H9 (cell line): ENCODE measurements at regions not wholly inside any gene's neighbourhood (a gene's known extent, or its start where the extent isn't known, plus 50 kb on each side); places are given as distances from the start of the nearest gene placed in this dataset.
"Not testable (repeated sequence)": the region's sequence is repeated elsewhere in the genome, so short reads cannot be mapped to it uniquely, and the experiment has no call there.

Source experiments
- DNase-seq: peaks from one replicate; pipeline ENCODE4 v3.0.0-alpha.2; 2017
- H2AFZ ChIP-seq: one replicate; pipeline ENCODE4 v1.6.1; 2013; ENCODE audit warnings: mild to moderate bottlenecking, low read length, control low read depth, moderate library complexity
- H2AK5ac ChIP-seq: 2 replicates; pipeline ENCODE4 v1.6.1; 2013; ENCODE audit warnings: low read length, control low read depth, mixed read lengths; ENCODE audit not compliant: insufficient read length
- H2BK120ac ChIP-seq: one replicate; pipeline ENCODE4 v1.6.1; 2013; ENCODE audit warnings: low read depth, mild to moderate bottlenecking, low read length, control low read depth, inconsistent platforms; ENCODE audit not compliant: poor library complexity, severe bottlenecking
- H2BK12ac ChIP-seq: 2 replicates; pipeline ENCODE4 v1.6.1; 2013; ENCODE audit warnings: low read length, control low read depth, mixed read lengths, low read depth; ENCODE audit not compliant: insufficient read length
- H2BK15ac ChIP-seq: 2 replicates; pipeline ENCODE4 v1.6.1; 2013; ENCODE audit warnings: low read depth, low read length, control low read depth
- H2BK20ac ChIP-seq: one replicate; pipeline ENCODE4 v1.6.1; 2013; ENCODE audit warnings: low read depth, mild to moderate bottlenecking, low read length, control low read depth, inconsistent platforms; ENCODE audit not compliant: poor library complexity, severe bottlenecking
- H2BK5ac ChIP-seq: 2 replicates; pipeline ENCODE4 v1.6.1; 2013; ENCODE audit warnings: low read length, control low read depth, mixed read lengths; ENCODE audit not compliant: insufficient read length
- H3K14ac ChIP-seq: 2 replicates; pipeline ENCODE4 v1.6.1; 2013; ENCODE audit warnings: low read length, control low read depth; ENCODE audit not compliant: insufficient read depth
- H3K18ac ChIP-seq: 2 replicates; pipeline ENCODE4 v1.6.1; 2013; ENCODE audit warnings: low read depth, mild to moderate bottlenecking, mixed read lengths, low read length, control low read depth; ENCODE audit not compliant: insufficient read length
- H3K23ac ChIP-seq: 2 replicates; pipeline ENCODE4 v1.6.1; 2013; ENCODE audit warnings: low read length, control low read depth, mixed read lengths, low read depth; ENCODE audit not compliant: insufficient read length
- H3K23me2 ChIP-seq: 2 replicates; pipeline ENCODE4 v1.6.1; 2013; ENCODE audit warnings: low read depth, mild to moderate bottlenecking, mixed read lengths, low read length, control low read depth; ENCODE audit not compliant: insufficient read length, poor library complexity, severe bottlenecking
- H3K27ac ChIP-seq: 2 replicates; pipeline ENCODE4 v1.5.1; 2013; ENCODE audit warnings: low read length, control low read depth, mixed read lengths, low read depth; ENCODE audit not compliant: insufficient read length
- H3K27me3 ChIP-seq: 2 replicates; pipeline ENCODE4 v1.6.1; 2013; ENCODE audit warnings: low read length, control low read depth, inconsistent platforms; ENCODE audit not compliant: insufficient read depth
- H3K4ac ChIP-seq: 2 replicates; pipeline ENCODE4 v1.6.1; 2013; ENCODE audit warnings: low read depth, mild to moderate bottlenecking, control low read depth, inconsistent platforms, low read length, moderate library complexity
- H3K4me1 ChIP-seq: 2 replicates; pipeline ENCODE4 v1.6.1; 2013; ENCODE audit warnings: low read length, control low read depth, inconsistent platforms; ENCODE audit not compliant: insufficient read depth
- H3K4me2 ChIP-seq: 2 replicates; pipeline ENCODE4 v1.6.1; 2013; ENCODE audit warnings: low read length, control low read depth, mixed read lengths; ENCODE audit not compliant: insufficient read length, insufficient read depth
- H3K56ac ChIP-seq: 2 replicates; pipeline ENCODE4 v1.6.1; 2013; ENCODE audit warnings: low read depth, mild to moderate bottlenecking, mixed read lengths, low read length, control low read depth; ENCODE audit not compliant: insufficient read length
- H3K79me1 ChIP-seq: 2 replicates; pipeline ENCODE4 v1.6.1; 2013; ENCODE audit warnings: low read depth, mild to moderate bottlenecking, moderate library complexity, low read length, control low read depth, inconsistent platforms; ENCODE audit not compliant: insufficient read depth, poor library complexity, severe bottlenecking
- H3K79me2 ChIP-seq: 2 replicates; pipeline ENCODE4 v1.6.1; 2013; ENCODE audit warnings: low read length, control low read depth, inconsistent platforms; ENCODE audit not compliant: insufficient read depth
- H3K9ac ChIP-seq: 2 replicates; pipeline ENCODE4 v1.6.1; 2013; ENCODE audit warnings: low read length, control low read depth, mixed read lengths; ENCODE audit not compliant: insufficient read length; ENCODE audit errors: extremely low read depth
- H3K9me3 ChIP-seq: one replicate; pipeline ENCODE4 v1.6.1; 2013; ENCODE audit warnings: low read depth, low read length, inconsistent platforms; ENCODE audit not compliant: control insufficient read depth
- H3T11ph ChIP-seq: one replicate; pipeline ENCODE4 v1.6.1; 2013; ENCODE audit warnings: mild to moderate bottlenecking, low read length, control low read depth, inconsistent platforms
- H4K20me1 ChIP-seq: one replicate; pipeline ENCODE4 v1.6.1; 2013; ENCODE audit not compliant: control insufficient read depth, insufficient read length, insufficient read depth
- H4K5ac ChIP-seq: 2 replicates; pipeline ENCODE4 v1.6.1; 2013; ENCODE audit warnings: low read depth, mild to moderate bottlenecking, mixed read lengths, low read length, control low read depth; ENCODE audit not compliant: insufficient read length
- H4K8ac ChIP-seq: replicated peaks from 2 replicates; pipeline ENCODE4 v1.6.1; 2013; ENCODE audit warnings: low read length, control low read depth, mixed read lengths, low read depth; ENCODE audit not compliant: insufficient read length
- H4K91ac ChIP-seq: 2 replicates; pipeline ENCODE4 v1.6.1; 2013; ENCODE audit warnings: low read depth, mild to moderate bottlenecking, moderate library complexity, mixed read lengths, low read length, control low read depth; ENCODE audit not compliant: insufficient read length
- H3K27ac Mint-ChIP-seq, 3 experiments: 2 replicates in 2 of 3; 3 replicates in 1 of 3; pipeline ENCODE4 v1.8.0; 2020 to 2021; ENCODE audit warnings: mixed read lengths in 3 of 3, mild to moderate bottlenecking in 1 of 3, moderate library complexity in 1 of 3
- H3K27me3 Mint-ChIP-seq: 2 replicates; pipeline ENCODE4 v1.8.0; 2021; ENCODE audit warnings: low read depth, mild to moderate bottlenecking, moderate library complexity, mixed read lengths
- H3K36me3 Mint-ChIP-seq, 3 experiments: 2 replicates in 2 of 3; 3 replicates in 1 of 3; pipeline ENCODE4 v1.8.0; 2020 to 2021; ENCODE audit warnings: low read depth in 3 of 3, mixed read lengths in 3 of 3; ENCODE audit not compliant: insufficient read depth in 1 of 3
- H3K4me1 Mint-ChIP-seq, 2 experiments: 2 replicates each; pipeline ENCODE4 v1.8.0; 2020; ENCODE audit warnings: mixed read lengths in 2 of 2
- H3K4me3 Mint-ChIP-seq, 2 experiments: 2 replicates in 1 of 2; 3 replicates in 1 of 2; pipeline ENCODE4 v1.8.0; 2020 to 2021; ENCODE audit warnings: mild to moderate bottlenecking in 2 of 2, mixed read lengths in 2 of 2, moderate library complexity in 1 of 2
- H3K9me3 Mint-ChIP-seq, 2 experiments: 2 replicates in 1 of 2; 3 replicates in 1 of 2; pipeline ENCODE4 v1.8.0; 2020; ENCODE audit warnings: mild to moderate bottlenecking in 2 of 2, mixed read lengths in 2 of 2, moderate library complexity in 1 of 2
- WGBS: extraction: QIAGEN DNeasy Blood & Tissue Kit; methylation state at CpG from one replicate; pipeline ENCODE4 v1.1.7; 2013; ENCODE audit warnings: missing lambda C conversion rate, low lambda C conversion rate, mixed read lengths; ENCODE audit not compliant: insufficient read length; ENCODE audit errors: extremely low coverage; 5-methylcytosine and 5-hydroxymethylcytosine counted together
- TF ChIP-seq, protein P1 (sequence below): fragments of 200-600 bp; sonication (generic); conservative IDR thresholded peaks from 3 replicates; pipeline ENCODE4 v1.8.0; 2021; ENCODE audit warnings: antibody characterized with exemption, mild to moderate bottlenecking

- Histone ChIP-seq H2BK12ac (no peak overlapping the region), H2AK5ac (no peak overlapping the region), H3K79me2 (no peaks in the 10 kb centered on the region), H2BK5ac (no peak overlapping the region), H2BK20ac (no peak overlapping the region), H3K9ac (no peak overlapping the region), H4K91ac (no peak overlapping the region), H3T11ph (no peak overlapping the region), H3K23ac (no peak overlapping the region), H3K4me2 (no peak overlapping the region), H3K14ac (no peak overlapping the region), H3K4ac (no peak overlapping the region), H3K4me1 (no peaks in the 10 kb centered on the region), H3K27ac (no peak overlapping the region), H4K8ac (no peak overlapping the region), H4K5ac (no peak overlapping the region), H2AFZ (no peak overlapping the region), H3K56ac (no peak overlapping the region), H3K79me1 (no peaks in the 10 kb centered on the region), H3K23me2 (no peaks in the 10 kb centered on the region), H2BK120ac (no peak overlapping the region), H3K9me3 (no peaks in the 10 kb centered on the region), H2BK15ac (no peak overlapping the region), H4K20me1 (no peaks in the 10 kb centered on the region), H3K27me3 (no peaks in the 10 kb centered on the region), H3K18ac (no peak overlapping the region)
- TF ChIP-seq, protein P1, sequence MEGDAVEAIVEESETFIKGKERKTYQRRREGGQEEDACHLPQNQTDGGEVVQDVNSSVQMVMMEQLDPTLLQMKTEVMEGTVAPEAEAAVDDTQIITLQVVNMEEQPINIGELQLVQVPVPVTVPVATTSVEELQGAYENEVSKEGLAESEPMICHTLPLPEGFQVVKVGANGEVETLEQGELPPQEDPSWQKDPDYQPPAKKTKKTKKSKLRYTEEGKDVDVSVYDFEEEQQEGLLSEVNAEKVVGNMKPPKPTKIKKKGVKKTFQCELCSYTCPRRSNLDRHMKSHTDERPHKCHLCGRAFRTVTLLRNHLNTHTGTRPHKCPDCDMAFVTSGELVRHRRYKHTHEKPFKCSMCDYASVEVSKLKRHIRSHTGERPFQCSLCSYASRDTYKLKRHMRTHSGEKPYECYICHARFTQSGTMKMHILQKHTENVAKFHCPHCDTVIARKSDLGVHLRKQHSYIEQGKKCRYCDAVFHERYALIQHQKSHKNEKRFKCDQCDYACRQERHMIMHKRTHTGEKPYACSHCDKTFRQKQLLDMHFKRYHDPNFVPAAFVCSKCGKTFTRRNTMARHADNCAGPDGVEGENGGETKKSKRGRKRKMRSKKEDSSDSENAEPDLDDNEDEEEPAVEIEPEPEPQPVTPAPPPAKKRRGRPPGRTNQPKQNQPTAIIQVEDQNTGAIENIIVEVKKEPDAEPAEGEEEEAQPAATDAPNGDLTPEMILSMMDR = no peak
- Mint-ChIP-seq H3K9me3 (peaks cover 36 to 40% of the 10 kb centered on the region in 2 experiments), H3K27me3 (no peaks in the 10 kb centered on the region), H3K4me1 (no peaks in the 10 kb centered on the region), H3K4me3 (no peak overlapping the region), H3K36me3 (peaks cover 4 to 28% (median 15%) of the 10 kb centered on the region in 3 experiments; a peak in 6 of 7 replicates), H3K27ac (no peak overlapping the region)
- DNase-seq = no peak
- no CpG with 5 or more reads among the region's 1 CpG for WGBS
These were observed 1834.7 kb upstream of the PIK3C3 start for GRCh38 chr18:40120356-40120755.

DNA sequence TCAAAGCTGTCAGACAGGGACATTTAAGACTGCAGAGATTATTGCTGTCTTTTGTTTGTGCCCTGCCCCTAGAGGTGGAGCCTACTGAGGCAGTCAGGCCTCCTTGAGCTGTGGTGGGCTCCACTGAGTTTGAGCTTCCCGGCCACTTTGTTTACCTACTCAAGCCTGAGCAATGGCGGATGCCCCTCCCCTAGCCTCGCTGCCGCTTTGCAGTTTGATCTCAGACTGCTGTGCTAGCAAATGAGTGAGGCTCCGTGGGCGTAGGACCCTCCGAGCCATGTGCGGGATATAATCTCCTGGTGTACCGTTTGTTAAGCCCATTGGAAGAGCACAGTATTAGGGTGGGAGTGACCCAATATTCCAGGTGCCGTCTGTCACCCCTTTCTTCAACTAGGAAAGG is 1835.5 kb upstream of the PIK3C3 start:
- H3K14ac ChIP-seq, H3K27ac Mint-ChIP-seq, H2BK12ac ChIP-seq, H2BK5ac ChIP-seq, H3K4me1 ChIP-seq, H2AFZ ChIP-seq, H3K27ac ChIP-seq, H3K4me2 ChIP-seq, H3K9me3 ChIP-seq, H3K18ac ChIP-seq, H3K27me3 ChIP-seq, H3T11ph ChIP-seq, H2AK5ac ChIP-seq, H2BK15ac ChIP-seq, H3K23ac ChIP-seq, H3K56ac ChIP-seq, H3K23me2 ChIP-seq, H3K79me1 ChIP-seq, H2BK120ac ChIP-seq, H4K5ac ChIP-seq, H3K79me2 ChIP-seq, DNase-seq, H3K9ac ChIP-seq, H4K20me1 ChIP-seq, H3K4ac ChIP-seq, H4K91ac ChIP-seq, H3K4me3 Mint-ChIP-seq, H3K27me3 Mint-ChIP-seq, H2BK20ac ChIP-seq, H4K8ac ChIP-seq, H3K4me1 Mint-ChIP-seq: not testable (repeated sequence)
- no CpG with 5 or more reads among the region's 10 CpGs for WGBS
- peaks cover 36 to 42% of the 10 kb centered on the region in 2 experiments for H3K9me3 Mint-ChIP-seq
- peaks cover 4 to 28% (median 15%) of the 10 kb centered on the region in 3 experiments; a peak in 6 of 7 replicates for H3K36me3 Mint-ChIP-seq
